Stimulated activated CD4-positive, alpha-beta T cell treated with anti-CD3 and anti-CD28 coated beads, Interleukin-12 subunit alpha, Interleukin-12 subunit beta, amount 100 ng/mL, for 24 hours (primary cell): ENCODE measurements at regions not wholly inside any gene's neighbourhood (a gene's known extent, or its start where the extent isn't known, plus 50 kb on each side); places are given as distances from the start of the nearest gene placed in this dataset.
"Not testable (repeated sequence)": the region's sequence is repeated elsewhere in the genome, so short reads cannot be mapped to it uniquely, and the experiment has no call there.

Experiments used
- DNase-seq, 2 experiments: peaks; one replicate each; pipeline ENCODE4 v3.0.0-alpha.2; 2020; ENCODE audit warnings: low read depth in 2 of 2

DNA sequence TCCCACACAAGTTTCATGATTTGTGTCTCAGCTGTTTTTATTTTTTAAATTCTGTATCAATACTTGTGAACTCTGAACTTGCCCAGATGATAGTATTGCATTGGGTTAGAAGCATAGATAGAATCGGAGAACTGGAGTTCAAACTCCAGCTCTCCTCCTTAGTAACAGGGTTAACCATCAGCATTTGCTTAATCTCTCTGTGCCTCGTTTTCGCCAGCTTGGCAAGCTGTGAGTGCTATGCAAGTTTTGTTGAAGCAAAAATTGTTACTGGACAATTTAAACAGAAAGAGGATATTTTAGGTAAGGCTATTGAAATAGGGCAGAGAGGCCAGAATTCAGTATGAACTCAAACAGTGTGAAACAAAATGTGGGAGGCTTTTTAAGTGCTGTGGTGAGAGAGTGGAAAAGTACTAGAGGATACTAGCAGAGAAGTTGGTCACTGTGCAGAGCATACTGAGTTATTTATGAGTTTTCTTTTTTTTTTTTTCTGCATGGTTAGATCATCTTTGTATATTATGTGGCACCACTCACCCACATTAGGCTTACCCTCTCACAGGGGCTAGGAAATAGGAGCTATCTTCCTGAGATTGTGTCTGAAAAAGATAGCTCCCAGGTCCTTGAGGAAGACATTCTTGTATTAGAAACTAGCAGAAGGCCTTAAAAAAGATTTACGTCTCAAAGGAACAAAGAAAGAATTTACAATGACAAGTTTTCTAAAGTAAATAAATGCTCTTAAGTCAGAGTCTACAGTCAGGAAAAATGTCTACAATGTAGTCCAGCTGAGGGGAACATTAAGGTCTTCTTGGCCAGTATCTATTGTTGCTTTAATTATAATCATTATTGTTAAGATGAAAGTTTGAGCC is 1126.6 kb downstream of the FAT4 start:
- no peak for DNase-seq

DNA sequence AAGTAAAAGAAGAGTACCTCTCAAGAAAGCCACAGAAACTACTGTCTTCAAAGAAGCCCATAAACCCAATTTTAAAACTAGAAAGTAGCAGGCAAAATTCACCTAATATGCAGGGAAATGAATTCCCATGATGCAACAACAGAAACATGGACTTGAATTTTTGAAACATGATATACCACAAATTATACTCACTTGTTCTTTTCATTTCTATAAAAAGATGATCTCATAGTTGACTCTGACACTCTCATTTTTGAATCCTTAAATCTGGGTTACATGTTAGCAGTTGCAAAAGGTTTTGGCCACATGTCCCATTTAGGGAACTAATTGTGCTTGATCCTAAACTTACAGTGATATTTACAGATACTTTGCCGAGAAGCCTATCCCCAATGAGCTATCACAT is 1130.8 kb downstream of the FAT4 start:
- no peak for DNase-seq

DNA sequence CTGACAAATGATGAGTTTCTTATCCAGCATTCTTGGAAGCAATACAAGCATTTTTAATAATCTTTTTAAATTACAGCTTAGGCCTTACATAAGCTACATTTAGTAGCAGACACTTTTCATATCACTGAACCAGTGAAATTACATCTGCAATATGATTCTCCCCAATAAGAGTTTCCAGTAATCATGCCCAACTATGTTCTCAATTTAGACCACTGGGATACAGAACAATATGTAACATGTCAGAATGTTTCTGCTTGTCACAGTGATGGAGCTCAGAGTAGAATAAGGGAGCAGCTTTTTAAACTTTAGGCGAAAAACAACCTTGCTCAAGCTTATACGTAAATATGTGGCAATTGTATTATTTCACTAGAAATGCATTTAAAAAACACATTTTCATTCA is 1132.2 kb downstream of the FAT4 start:
- no peak for DNase-seq

DNA sequence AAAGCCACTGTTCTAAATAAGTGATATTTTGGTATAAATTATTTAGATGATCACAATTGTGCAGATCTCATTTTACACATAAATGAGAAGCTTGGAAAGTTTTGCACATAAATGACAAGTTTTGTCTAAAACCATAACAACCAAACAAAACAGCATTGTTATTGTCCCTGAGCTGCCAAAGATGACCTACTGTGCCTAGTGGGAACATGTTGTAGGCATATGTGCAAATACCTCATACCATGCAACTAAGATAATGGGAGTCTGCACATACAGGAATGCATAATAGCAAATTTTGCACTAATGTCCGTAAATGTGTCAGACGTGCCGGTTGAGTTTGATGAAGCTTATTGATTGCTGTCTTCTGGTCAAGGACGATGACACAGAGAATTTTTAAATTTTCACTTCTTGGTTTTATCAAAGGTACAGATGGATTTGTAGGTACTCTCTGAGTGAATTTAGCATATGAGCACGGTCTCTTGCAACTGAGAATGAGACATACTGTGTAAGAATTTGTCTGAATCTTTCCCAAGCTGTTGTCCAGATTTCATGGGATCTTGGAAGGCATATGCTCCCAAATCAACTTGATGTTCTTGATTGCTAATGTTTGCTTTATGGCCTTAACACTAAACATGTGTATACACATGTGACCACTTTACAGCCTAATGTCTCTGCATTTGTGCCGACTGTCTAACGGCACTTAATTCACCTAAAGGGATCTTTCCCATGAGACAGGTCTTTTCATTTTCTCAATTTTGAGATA is 1133.5 kb downstream of the FAT4 start:
- DNase-seq = no peak

DNA sequence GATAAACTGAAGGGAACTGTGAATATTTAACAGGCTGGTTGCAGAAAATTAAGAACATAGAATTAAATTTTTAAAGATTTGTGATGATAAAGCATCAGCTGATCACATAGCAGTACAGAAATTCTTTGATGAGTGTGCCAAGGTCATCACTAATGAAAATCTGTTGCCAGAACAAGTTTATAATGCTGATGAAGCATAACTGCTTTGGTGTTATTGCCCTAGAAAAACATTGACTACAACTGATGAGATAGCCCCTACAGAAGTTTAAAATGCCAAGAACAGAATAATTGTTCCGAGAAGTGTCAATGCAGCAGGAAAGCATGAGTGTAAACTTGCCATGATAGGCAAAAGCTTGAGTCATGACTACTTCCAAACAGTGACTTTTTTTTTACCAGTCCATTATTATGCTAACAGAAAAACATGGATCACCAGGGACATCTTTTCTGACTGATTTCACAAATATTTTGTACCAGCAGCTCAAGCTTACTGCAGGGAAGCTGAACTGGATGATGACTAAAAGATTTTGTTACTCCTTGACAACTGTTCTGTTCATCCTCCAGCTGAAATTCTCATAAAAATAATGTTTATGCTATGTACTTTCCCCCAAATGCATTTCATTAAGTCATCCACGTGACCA is 1136.6 kb downstream of the FAT4 start:
- no peak for DNase-seq

DNA sequence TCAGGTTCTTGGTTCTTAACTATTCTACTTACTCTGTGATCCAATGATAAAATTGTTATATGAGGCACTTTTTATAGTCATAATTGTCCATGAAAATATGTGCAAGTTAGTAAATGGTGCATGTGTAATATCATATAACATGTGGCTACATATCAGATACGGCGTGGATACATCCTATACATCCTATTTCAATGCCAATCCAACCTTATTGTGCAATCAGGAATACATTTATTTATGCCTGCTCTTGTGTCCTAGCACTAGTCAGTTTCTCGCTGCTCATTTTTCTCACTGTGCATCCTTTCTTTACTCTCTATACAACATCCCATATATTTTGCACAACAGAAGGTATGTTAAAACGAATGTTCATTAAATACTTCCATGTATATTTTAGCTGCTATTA is 1141.1 kb downstream of the FAT4 start:
- no peak for DNase-seq

DNA sequence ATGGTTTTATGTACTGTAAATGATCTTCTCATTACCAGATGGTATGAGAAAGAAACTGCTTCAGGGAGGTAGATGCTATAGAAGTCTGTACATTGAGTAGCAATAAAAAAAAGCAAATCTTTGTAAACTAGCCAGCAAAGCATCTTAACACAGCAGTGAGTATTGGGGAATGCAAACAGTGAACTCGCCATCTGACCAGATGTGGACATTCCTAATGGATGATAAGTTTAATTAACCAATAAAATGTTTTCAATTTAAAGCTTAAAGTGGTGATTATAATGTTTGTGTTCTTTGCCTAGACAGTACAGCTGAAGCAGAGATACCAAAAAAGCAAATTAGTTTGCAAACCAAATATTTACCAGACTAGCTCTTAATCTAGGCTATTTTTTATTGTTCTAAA is 1144.2 kb downstream of the FAT4 start:
- no peak for DNase-seq

DNA sequence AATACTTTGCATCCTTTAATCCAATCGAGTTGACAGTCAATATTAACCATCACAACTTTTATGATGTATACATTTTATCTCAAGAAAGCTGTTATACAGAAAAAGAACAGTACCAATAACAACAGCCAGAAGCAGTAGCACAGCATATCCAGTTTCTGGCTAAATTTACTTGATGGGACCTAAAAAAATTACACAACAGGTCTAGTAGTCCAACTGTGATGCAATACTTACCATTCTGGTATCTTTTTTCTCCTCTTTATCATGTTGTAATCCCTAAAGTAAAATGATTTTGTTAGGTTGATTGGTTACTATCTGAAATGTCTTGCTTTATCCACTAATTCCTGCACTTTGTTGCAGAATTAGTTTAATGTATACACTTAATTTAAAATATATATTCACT is 1150.6 kb downstream of the FAT4 start:
- no peak for DNase-seq

DNA sequence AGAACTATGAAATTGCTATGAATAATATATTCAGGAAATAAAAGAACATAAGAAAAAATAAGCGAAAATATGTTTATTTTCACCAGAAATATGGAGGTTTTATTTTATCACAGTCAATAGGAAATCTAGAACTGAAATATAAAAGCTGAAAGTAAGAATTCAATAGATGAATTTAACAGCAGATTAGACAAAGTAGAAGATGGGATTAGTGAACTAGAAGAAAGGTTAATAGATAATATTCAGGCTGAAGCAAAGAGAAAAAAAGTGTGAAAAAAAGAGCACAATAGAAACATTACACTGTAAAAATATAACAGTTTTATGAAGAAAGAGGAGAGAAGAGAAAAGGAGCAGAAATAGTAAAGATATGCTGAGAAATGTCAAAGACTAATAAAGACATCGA is 1152.1 kb downstream of the FAT4 start:
- DNase-seq = no peak

DNA sequence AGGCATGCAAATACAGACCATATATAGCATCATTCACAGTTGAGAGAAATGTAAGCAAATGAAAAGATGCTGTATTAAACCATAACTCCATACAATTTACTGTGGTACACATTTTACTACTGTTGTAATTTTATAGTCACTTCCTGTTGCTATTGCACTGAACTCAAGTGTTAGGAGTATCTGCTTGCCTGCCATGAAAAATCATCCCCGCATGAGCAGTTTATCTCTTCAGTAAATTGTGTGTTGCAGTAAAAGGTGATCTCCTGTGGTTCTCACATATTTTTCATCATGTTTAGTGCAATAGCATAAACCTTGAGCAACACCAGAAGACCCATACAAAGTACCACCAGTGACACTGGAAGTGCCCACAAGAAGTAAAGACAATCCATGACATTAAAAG is 1153.4 kb downstream of the FAT4 start:
- DNase-seq = no peak

DNA sequence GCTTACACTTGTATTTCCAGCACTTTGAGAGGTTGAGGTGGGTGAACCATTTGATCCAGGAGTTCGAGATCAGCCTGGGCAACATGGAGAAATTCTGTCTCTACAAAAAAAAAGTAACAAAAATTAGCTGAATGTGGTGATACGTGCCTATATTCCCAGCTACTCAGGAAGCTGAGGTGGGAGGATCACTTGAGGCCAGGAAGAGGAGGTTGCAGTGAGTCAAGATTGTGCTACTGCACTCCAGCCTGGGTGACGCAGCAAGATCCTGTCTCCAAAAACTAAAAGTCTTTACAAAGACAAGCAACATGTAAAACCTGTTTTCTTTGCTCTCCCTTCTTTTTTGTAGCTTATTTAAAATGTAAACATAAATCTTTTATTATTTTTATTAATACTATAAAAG is 1156.1 kb downstream of the FAT4 start:
- DNase-seq = no peak

DNA sequence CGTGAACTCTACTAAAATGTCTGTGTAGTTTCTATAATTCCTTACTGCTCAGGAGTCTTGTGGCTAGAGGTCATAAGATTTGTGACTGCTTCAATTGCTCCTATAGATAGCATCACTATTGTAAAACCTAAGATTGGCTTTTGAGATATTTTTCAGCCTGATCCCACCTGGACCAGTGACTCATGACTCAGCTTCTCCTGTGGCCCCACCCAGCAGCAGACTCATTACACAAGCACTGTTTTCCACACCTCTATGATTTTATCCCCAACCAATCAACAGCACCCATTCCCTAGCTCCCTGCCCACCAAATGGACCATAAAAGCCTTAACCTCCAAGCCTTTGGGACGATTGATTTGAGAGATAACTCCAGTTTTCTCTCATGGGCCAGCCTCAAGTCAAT is 1157.0 kb upstream of the INTU start:
- no peak for DNase-seq

DNA sequence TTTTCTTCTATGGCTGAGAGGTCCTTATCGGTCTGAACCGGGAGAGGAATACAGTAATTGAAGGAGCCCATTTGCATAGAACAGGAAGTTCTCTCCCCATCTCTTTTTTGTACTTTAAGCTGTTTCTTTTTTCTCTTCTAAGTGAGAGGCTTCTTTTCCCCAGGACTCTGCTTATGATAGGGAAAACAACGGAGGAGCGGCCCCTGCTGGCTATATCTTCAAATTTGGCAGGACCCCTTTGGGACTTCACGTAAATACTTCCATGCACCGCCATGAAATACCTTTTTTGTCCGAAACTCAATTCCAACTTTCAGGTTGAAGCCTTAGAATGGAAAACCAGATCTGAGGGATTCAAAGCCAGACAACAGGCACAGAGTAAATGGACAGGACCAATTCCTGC is 1153.0 kb upstream of the INTU start:
- DNase-seq = no peak

DNA sequence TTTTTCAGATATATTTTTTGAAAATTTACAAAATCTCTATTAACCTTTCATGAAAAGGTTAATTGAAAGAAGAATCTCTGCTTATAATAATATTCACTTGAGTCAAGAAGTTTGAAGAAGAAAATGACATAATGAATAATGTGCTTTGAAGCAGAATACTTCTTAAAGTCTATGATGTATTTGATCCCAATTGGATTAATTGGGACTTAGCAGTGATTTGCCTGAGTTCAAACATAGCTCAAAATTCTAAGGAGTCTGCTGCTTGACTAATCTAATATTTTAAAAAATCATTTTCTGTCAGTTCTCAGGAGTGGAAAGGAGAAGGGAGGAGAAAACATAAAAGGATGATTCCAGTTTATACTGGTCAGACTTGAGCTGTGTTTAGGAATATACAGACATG is 1150.4 kb upstream of the INTU start:
- no peak for DNase-seq

DNA sequence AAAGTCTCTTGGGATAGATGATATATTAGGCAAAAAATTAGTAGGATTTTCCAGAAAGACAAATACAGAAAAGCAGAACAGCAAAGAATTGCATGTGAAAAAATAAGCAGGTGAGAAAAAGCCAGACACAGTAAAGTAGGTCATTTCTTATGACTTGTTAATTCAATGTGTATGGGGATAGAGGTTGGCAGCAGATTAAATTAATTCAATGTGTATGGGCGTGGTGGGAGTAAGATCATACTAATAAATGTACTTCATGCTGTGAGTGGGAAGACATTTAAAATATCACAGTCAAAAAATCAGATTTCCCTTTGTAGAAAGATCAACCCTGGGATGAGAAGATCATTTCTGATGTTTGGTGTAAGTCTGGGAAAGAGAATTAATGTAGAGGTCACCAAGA is 1146.4 kb upstream of the INTU start:
- no peak for DNase-seq

DNA sequence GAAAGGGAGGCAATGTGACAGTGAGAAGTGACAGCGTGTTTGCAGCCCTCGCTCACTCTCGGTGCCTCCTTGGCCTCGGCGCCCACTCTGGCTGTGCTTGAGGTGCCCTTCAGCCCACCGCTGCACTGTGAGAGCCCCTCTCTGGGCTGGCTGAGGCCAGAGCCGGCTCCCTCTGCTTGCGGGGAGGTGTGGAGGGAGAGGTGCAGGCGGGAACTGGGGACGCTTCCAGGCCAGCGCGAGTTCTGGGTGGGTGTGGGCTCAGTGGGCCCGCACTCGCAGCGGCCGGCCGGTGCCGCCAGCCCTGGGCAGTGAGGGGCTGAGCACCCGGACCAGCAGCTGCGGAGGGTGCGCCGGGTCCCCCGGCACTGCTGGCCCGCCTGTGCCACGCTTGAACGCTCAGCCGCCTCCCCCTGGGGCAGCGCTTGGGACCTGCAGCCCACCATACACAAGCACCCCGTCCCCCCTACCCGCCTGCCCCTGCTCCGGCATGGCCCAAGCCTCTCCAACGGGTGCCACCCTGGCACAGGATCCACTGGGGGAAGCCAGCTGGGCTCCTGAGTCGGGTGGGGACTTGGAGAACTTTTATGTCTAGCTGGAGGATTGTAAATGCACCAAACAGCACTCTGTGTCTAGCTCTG is 1142.8 kb upstream of the INTU start:
- no peak for DNase-seq

DNA sequence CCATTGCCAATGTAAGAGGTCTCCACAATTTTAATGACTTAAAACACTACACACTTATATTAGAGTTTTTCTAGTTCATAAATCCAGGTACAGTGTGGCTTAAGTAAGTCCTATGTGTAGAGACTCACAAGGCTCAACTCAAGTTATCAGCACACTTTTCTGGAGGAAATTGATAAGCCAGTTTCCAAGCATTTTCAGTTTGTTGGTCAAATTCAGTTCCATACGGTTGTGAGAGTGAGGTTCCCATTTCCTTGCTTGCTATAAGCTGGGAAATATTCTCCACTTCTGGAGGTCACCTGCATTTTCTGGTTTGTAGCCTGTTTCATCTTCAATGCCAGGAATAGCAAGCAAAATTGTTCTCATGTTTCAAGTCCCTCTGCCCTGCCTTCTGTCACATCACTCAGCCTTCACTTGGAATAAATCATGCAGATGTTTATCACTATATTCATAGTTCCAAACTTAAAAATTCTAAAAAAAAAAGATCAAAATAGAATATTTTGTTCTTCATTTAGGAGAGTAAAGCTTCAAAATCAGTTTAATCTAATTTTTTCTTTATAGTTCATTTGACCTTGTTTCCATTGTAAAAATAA is 1137.5 kb upstream of the INTU start:
- no peak for DNase-seq

DNA sequence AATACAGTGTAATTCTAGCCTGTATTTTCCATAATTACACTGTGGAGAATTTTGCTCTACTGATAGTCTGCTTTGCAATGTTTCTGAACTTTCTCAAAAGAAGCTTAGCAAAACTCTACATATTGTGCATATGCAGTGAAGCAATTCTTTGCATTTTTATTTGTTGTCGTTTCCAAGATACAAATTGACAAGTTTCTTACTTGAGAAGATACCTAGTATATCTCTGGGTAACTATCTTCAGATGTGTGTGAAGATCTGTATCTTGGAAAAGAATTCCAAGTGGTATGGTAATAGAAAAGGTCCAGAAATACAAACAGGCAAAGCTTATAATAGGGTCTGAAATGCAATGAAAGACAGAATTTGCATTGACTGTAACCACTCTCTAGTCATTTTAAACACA is 1119.8 kb upstream of the INTU start:
- DNase-seq = no peak

DNA sequence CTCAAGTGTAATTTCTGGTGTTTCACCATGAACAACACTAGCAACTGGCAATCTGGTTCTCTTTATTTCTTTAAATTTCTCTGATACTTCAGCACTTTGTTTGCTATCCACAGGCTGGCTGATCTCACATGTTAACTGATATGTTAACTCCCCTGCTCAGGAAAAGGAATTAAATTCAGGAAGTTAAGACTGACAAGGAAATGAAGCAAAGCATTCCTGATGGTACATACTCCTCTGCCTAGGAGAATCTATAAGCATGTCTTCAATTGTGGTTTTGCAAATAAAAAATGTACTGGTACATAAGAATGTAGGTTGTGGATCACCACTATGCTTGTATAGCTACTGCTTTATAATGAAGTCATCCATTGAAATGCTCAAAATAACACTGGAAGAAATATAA is 1119.2 kb upstream of the INTU start:
- DNase-seq = no peak

DNA sequence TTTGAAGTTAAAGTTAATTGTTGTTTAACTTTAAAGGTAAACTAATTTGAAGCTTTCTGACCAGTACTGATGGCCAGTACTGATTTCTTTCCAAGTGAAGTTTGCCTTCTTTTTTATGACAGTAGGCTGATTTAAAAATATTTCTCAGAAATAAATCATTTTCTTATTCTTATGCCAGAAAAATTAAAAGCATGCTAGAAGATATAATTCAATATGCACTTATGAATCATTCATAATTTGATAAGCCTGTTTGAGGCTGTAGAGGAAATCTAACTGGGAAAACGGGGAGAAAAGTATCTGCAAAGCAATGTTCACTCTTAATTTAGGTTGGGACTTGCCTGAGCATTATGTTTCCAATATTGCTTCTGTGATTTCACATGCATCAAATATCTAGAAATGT is 1112.0 kb upstream of the INTU start:
- DNase-seq = no peak

DNA sequence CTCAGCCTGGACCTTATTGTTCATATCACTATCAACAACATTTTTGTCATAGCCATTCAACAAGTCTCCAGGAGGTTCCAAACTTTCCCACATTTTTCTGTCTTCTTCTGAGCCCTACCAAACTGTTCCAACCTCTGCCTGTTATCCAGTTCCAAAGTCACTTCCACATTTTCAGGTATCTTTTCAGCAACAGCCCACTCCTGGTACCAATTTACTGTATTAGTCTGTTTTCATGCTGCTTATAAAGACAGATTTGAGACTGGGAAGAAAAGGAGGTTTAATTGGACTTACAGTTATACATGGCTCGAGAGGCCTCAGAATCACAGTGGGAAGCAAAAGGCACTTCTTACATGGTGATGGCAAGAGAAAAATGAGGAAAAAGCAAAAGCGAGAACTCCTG is 1107.4 kb upstream of the INTU start:
- not testable (repeated sequence) for DNase-seq

DNA sequence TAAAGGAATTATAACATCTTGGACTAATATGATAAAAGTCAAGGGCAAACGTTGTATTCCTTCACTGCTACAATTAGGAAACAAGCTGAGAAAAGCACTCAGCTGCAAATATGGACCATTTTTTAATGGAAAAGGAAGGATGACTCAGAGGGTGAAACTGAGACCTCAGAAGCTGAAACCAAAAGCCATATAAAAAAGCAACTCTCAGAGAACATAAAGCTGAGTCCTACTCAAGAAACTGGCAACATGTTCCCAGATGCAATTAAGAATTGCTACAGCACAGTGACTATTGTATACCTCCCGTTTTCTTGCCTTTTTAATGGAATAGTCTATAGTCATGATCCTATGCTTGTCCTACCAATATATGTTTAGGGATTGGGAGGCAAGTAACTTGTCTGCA is 1106.4 kb upstream of the INTU start:
- DNase-seq = no peak
